Ovary (tissue), 7 donors: ENCODE measurements at regions not wholly inside any gene's neighbourhood (a gene's known extent, or its start where the extent isn't known, plus 50 kb on each side); places are given as distances from the start of the nearest gene placed in this dataset.
A peak's percentile ranks its signal among the peaks of the same experiment; 100 is the strongest.

Source experiments
- DNase-seq, 5 donors: peaks; one replicate each; pipeline ENCODE4 v3.0.0-alpha.2; 2019 to 2020
- H3K27ac ChIP-seq, 2 donors: fragments of 200-600 bp; one replicate each; pipeline versions ENCODE4 v1.5.1 to v1.8.0; 2019 to 2022
- H3K27me3 ChIP-seq: fragments of 200-600 bp; one replicate; pipeline ENCODE4 v1.8.0; 2022
- H3K36me3 ChIP-seq: fragments of 200-600 bp; sonication (generic); one replicate; pipeline ENCODE4 v1.5.1; 2019
- H3K4me1 ChIP-seq: one replicate; pipeline ENCODE4 v1.8.1; 2013; ENCODE audit warnings: mild to moderate bottlenecking, moderate library complexity; ENCODE audit not compliant: insufficient read depth
- H3K4me3 ChIP-seq: fragments of 200-600 bp; sonication (generic); one replicate; pipeline ENCODE4 v1.5.1; 2017
- H3K9me3 ChIP-seq, 2 donors: fragments of 200-600 bp in 1 of 2; sonication (generic) in 1 of 2; one replicate each; pipeline versions ENCODE4 v1.5.1 to v1.8.1; 2013 to 2019; ENCODE audit warnings: mild to moderate bottlenecking in 1 of 2, moderate library complexity in 1 of 2
- EP300 ChIP-seq: sonication (generic); formaldehyde crosslinking; IDR thresholded peaks from one replicate; pipeline ENCODE4 v1.6.1; 2017; ENCODE audit warnings: antibody characterized with exemption
- POLR2A ChIP-seq: fragments of 450-650 bp; IDR thresholded peaks from one replicate; pipeline ENCODE4 v1.6.1; 2017; ENCODE audit warnings: antibody characterized with exemption, mild to moderate bottlenecking, moderate library complexity
- WGBS, 3 donors: extraction: QIAGEN DNeasy Blood & Tissue Kit in 1 of 3; methylation state at CpG; one replicate each; pipeline versions ENCODE4 v1.1.5 to v1.1.7; 2013 to 2017; 5-methylcytosine and 5-hydroxymethylcytosine counted together
- intact Hi-C, 4 donors: fragments of 100-400 bp; cut with DNase I; formaldehyde crosslinking; loops; one replicate each; pipeline versions ENCODE4 v1.11.0 to v1.15.1; 2022 to 2023
- TF ChIP-seq, protein P1 (sequence below), 3 donors: fragments of 450-650 bp in 2 of 3; fragments of 200-600 bp in 1 of 3; IDR thresholded peaks; one replicate each; pipeline versions ENCODE4 v1.5.1 to v1.8.0; 2016 to 2022; ENCODE audit warnings: antibody characterized with exemption in 3 of 3, mild to moderate bottlenecking in 1 of 3
- donor health status: DM: no; HTN: no; CAD: no; lungs with moderate emphysema.
- donor health status: DM: no; HTN: no; CAD: no.
- donor health status: Bipolar disorder and iron deficiency.
- donor health status: DM: no; HTN: no; CAD: no.
- donor health status: DM: yes; HTN: yes; CAD: no.

DNA sequence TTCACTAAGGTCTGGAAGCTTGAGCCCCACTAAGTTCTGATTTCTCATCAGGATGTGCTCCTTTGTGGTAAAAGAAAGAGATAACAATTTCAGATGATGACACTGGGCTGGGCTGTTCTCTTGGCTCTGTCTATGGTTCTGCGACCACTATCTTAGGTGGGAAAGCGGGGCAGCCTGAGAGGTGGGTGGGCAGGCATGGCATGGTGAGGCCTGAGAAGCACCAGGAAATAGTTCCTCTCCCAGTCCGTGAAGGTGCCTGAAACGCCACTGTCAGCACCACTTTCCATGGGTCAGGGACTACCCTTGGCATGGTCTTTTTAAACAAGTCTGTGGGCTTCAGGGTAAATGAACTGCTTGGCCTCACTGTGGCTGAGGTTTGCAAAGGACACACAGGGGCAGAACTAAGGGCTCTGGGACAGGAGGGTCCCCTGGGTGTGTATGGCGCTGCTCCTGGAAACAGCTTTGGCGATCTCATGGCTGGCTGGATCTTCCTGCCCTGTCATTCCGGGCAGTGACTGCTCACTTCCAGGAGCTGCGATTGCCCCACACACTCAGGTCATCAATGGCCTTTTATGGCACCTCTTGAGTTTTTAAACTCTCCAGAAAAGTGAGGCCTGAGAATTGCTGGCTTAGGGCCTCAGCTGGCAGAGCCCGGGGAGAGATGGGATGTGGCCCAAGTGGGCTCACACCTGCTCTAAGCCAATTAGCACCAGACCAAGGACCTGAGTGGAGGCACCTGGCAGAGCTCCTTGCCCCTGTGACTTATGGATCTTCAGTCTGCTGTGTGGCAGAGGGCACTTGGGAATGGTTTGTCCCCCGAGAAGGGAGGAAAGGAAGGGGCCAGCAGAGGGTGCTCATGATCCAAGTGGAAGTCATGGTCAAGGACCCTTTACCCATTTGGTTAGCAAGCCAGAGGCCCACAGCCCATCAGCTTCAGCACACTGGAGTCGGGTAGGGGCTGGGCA lies 55.6 kb upstream of the LYVE1 start:
- Histone ChIP-seq H3K9me3 (no peaks in the 10 kb centered on the region), H3K4me1 (peaks cover 3% of the 10 kb centered on the region), H3K4me3 (no peak overlapping the region), H3K27me3 (no peaks in the 10 kb centered on the region), H3K27ac (no peak overlapping the region), H3K36me3 (no peaks in the 10 kb centered on the region)
- DNase-seq: peak; percentile 30 to 56 (median 52)
- 72 to 90% (median 86%) methylated on average over 11 of the region's 11 CpGs for WGBS, 3 donors
- intact Hi-C loops: loop anchor here in 2 of 4 donors (10.0 kb wide), 2 partner anchors 71 to 111 kb away; partner anchors contain the start of gene IRAG1 (in 1 of the 2)
- TF ChIP-seq POLR2A: no peak
- TF ChIP-seq, protein P1, sequence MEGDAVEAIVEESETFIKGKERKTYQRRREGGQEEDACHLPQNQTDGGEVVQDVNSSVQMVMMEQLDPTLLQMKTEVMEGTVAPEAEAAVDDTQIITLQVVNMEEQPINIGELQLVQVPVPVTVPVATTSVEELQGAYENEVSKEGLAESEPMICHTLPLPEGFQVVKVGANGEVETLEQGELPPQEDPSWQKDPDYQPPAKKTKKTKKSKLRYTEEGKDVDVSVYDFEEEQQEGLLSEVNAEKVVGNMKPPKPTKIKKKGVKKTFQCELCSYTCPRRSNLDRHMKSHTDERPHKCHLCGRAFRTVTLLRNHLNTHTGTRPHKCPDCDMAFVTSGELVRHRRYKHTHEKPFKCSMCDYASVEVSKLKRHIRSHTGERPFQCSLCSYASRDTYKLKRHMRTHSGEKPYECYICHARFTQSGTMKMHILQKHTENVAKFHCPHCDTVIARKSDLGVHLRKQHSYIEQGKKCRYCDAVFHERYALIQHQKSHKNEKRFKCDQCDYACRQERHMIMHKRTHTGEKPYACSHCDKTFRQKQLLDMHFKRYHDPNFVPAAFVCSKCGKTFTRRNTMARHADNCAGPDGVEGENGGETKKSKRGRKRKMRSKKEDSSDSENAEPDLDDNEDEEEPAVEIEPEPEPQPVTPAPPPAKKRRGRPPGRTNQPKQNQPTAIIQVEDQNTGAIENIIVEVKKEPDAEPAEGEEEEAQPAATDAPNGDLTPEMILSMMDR (IDR thresholded peaks at IDR 0.05): peak in 1 of 3 donors; percentile 23
- TF ChIP-seq EP300: peak; percentile 30

DNA sequence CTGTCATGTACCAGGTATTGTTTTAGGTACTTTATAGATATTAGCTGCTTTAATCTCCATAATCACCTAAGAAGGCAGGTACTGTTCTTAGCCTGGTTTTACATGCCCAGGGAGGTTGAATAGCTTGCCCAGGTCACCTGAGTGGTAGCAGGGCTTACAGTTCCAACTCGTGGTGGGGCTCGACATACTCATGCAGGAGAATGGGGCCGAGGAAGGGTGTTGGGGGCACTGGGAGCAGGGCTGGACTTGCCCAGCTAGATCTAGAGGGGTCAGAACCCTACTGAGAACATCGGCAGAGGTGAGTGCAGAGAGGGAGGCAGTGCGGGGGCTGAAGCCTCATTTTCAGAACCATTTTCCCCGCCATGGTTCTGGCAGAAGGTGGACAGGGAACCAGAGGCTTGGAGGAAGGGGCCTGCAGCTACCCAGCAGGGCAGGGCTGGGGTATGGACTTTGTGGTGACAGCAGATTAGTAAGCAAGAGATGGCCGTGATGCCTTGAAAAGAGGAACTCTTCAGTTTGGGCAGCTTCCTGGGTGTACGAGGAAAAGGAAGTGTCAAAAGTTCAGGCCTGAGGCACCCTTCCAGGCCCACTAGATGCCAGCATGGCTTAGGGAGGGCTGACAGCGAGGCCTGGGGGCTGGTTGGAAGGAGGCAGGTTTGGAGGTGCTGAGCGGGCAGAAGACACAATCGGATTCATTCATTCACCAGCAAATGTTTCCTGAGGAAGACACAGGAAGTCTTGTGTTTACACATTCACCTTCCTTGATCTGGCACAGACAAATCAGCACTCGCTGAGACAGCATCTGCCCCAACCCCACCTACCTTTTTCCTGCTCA lies 54.7 kb upstream of the LYVE1 start:
- intact Hi-C loops: loop anchor here in 2 of 4 donors (10.0 kb wide), 2 partner anchors 72 to 112 kb away; partner anchors contain the start of gene IRAG1 (in 1 of the 2)
- no peak for DNase-seq
- Histone ChIP-seq H3K36me3 (no peaks in the 10 kb centered on the region), H3K4me1 (peaks cover 3% of the 10 kb centered on the region), H3K27me3 (no peaks in the 10 kb centered on the region), H3K9me3 (no peaks in the 10 kb centered on the region), H3K4me3 (no peak overlapping the region), H3K27ac (no peak overlapping the region)
- TF ChIP-seq, protein P1 (IDR thresholded peaks at IDR 0.05): no peak
- TF ChIP-seq EP300: no peak
- TF ChIP-seq POLR2A: no peak
- 81 to 86% (median 83%) methylated on average over 12 of the region's 12 CpGs for WGBS, 3 donors

DNA sequence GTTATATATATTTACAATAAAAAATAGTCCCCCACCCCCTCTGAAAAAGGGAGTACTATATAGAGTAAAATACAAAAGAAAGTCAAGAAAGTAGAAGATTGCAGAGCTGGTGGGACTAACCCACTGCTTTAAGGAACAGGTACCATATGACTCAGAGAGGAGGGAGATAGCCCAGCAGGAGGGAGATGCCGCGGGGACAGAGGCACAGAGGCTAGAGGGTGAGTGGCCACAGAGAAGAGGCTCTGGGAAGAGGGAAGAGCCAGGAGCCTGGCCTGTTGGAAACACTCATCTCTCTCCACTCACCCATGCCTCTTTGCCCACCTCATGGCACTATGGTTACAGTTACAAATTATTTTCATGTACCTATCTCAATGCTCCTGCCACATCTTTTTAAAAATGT lies 53.6 kb upstream of the LYVE1 start:
- Histone ChIP-seq H3K4me3 (no peak overlapping the region), H3K36me3 (no peaks in the 10 kb centered on the region), H3K27me3 (no peaks in the 10 kb centered on the region), H3K4me1 (peaks cover 3% of the 10 kb centered on the region), H3K27ac (no peak overlapping the region), H3K9me3 (no peaks in the 10 kb centered on the region)
- no peak for TF ChIP-seq POLR2A
- TF ChIP-seq, protein P1 (IDR thresholded peaks at IDR 0.05): no peak
- TF ChIP-seq EP300: no peak
- WGBS, 3 donors: 84 to 91% (median 87%) methylated on average over 2 of the region's 2 CpGs
- intact Hi-C loops: loop anchor here in 2 of 4 donors (10.0 kb wide), 2 partner anchors 73 to 113 kb away; partner anchors contain the start of gene IRAG1 (in 1 of the 2)
- no peak for DNase-seq

DNA sequence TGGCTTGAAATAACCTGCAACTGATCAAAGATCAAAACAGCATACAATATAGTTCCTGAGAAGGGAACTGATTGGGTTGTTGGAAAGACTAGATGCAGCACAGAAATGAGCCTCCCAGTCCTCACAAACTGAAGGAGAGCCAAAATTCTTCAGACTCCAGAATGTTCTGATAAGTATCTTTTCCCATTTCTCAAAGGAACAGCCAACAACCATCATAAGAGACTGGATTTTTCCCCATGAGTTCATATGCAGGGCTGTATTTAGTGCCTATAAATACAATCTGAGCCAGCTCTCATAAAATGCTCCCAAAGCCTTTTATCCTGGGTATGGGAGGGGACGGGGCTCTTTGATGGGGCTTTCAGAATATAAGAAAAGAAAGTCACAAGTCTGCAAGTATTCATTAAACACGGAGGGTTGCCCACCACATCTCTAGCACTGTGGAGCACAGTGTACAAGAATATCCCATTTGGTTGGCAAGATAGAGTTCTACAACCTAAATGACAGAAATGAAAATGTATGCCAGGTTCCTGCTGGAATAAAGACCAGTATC lies 50.7 kb upstream of the LYVE1 start:
- Histone ChIP-seq H3K27me3 (no peaks in the 10 kb centered on the region), H3K9me3 (no peaks in the 10 kb centered on the region), H3K4me3 (no peak overlapping the region), H3K4me1 (no peaks in the 10 kb centered on the region), H3K27ac (no peak overlapping the region), H3K36me3 (no peaks in the 10 kb centered on the region)
- intact Hi-C loops: no loop called here
- DNase-seq: no peak
- WGBS, 3 donors: 53 to 91% (median 89%) methylated on average over 2 of the region's 2 CpGs
- TF ChIP-seq EP300: no peak
- no peak for TF ChIP-seq POLR2A
- TF ChIP-seq, protein P1 (IDR thresholded peaks at IDR 0.05): no peak
